ENCODE measurements at regions not wholly inside any gene's neighbourhood (a gene's known extent, or its start where the extent isn't known, plus 50 kb on each side); places are given as distances from the start of the nearest gene placed in this dataset.

- TF ChIP-seq CTCF (IDR thresholded peaks at IDR 0.05; ENCODE audit: low read length, missing control alignments), result no peak
- no peak overlapping the region for H3K4me3 ChIP-seq (replicated peaks; ENCODE audit: low read depth, low read length)
- no peak for DNase-seq (ENCODE audit: low read depth)
Measured at GRCh38 chr7:67692425-67692824, 695.8 kb downstream of the TYW1 start.

GRCh38 chr7:67696124-67696523 is 699.5 kb downstream of the TYW1 start:
- no peak for TF ChIP-seq CTCF (IDR thresholded peaks at IDR 0.05; ENCODE audit: low read length, missing control alignments)
- DNase-seq (ENCODE audit: low read depth), result no peak
- H3K4me3 ChIP-seq (replicated peaks; ENCODE audit: low read depth, low read length), result no peak overlapping the region

DNA sequence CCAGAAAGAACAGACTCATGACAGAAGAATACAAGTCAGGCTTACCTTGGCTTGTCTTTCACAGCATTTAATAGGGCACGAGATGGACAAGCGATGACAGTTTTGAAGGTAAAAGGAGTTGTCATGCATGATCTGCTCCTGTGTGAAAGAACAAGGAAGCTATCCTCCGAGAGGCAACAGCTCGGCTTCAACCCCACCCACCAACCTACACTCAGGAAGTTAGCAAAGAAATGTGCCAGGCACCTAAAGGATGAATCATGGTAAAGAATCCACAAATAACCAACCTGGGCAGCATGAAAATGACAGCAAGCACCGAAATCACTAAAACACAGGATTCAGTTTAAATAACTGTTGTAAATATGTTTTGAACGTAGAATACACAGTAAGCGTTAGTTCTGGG is 700.2 kb downstream of the TYW1 start:
- TF ChIP-seq CTCF (IDR thresholded peaks at IDR 0.05; ENCODE audit: low read length, missing control alignments), result no peak
- H3K4me3 ChIP-seq (replicated peaks; ENCODE audit: low read depth, low read length), result no peak overlapping the region
- DNase-seq (ENCODE audit: low read depth), result no peak

DNA sequence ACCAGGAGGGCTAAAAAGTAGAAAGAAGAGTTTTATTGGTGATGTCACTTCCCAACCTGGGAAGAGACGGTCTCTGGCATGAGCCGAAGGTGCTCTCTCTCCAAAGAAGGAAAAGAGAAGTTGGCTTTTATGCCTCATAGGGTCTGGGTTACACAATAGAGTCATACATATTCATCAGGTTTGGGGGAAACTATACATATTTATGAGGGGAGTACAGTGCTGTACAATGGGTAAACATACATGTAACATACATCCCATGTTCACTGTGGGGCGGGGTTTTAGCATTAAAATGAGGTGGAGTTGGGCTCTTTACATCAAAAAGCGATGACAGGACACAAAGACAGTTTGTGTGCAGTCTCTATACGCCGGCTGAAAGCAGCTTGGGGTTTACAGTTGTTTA is 701.7 kb downstream of the TYW1 start:
- no peak for TF ChIP-seq CTCF (IDR thresholded peaks at IDR 0.05; ENCODE audit: low read length, missing control alignments)
- DNase-seq (ENCODE audit: low read depth), result no peak

GRCh38 chr7:67705850-67706249 is 709.2 kb downstream of the TYW1 start:
- H3K4me3 ChIP-seq (replicated peaks; ENCODE audit: low read depth, low read length), result no peak overlapping the region
- TF ChIP-seq CTCF (IDR thresholded peaks at IDR 0.05; ENCODE audit: low read length, missing control alignments), result no peak
- no peak for DNase-seq (ENCODE audit: low read depth)

More for the DNA sequence above, 701.7 kb downstream of the TYW1 start:
- H3K4me3 ChIP-seq (replicated peaks; ENCODE audit: low read depth, low read length), result no peak overlapping the region

DNA sequence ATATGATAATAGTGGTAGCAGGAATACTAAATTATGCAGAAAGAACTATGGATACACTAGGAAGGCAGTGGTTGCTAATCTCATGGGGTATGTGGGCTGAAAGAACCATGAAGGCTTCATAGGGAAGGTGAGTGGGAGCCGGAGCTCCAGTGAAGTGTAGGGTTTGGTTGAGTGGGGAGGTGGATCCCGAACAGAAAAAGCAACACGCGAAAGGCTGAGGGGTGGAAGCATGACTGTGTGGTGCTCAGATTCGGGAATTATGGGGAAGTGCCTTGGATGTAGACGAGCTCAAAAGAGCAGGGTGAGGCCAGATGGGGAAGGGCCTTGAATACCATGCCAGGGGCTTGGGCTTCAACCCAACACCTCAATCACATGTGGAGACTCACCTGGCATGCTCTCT is 715.1 kb downstream of the TYW1 start:
- TF ChIP-seq CTCF (IDR thresholded peaks at IDR 0.05; ENCODE audit: low read length, missing control alignments), result no peak
- H3K4me3 ChIP-seq (replicated peaks; ENCODE audit: low read depth, low read length), result no peak overlapping the region
- DNase-seq (ENCODE audit: low read depth), result no peak

DNA sequence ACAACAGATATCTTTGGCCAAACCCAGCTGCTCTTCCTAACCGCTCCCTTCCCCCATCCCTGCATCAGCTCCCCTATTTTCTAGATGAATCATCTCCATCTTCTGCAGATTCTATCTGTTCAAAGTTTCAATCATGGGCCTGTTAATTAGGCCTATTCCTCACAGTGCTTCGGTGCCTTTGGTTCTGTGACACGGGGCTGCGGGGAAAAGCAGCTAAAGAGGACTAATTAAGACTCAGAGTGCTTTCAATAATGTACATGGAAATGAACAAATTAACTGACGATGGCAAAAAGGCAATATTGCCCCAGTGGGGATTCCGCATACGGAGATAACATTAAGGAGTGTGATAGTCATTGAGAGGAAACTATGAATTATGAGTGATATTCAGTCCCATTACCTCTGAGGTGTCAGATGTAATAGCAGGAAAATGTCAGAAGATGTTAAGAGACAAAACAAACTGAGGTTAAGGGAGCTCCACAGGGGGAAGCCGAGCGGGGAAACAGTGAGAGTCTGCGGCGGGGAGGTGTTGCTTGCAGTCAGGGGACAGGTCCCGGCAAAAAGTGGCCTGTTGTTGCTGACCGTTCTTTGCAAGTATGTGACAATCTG is 716.9 kb downstream of the TYW1 start:
- H3K4me3 ChIP-seq (replicated peaks; ENCODE audit: low read depth, low read length), result no peak overlapping the region
- no peak for DNase-seq (ENCODE audit: low read depth)
- no peak for TF ChIP-seq CTCF (IDR thresholded peaks at IDR 0.05; ENCODE audit: low read length, missing control alignments)
